T-helper 2 cell treated with Interferon-gamma antibody and Interleukin-4, amounts not matched to agents 5 μg/mL and 100 μg/mL, for 36 hours (primary cell): ENCODE measurements at regions not wholly inside any gene's neighbourhood (a gene's known extent, or its start where the extent isn't known, plus 50 kb on each side); places are given as distances from the start of the nearest gene placed in this dataset.

Experiments
- DNase-seq: peaks from one replicate; pipeline ENCODE4 v3.0.0; 2021; ENCODE audit warnings: low spot score
- H3K27ac Mint-ChIP-seq: one replicate; pipeline ENCODE4 v1.8.0; 2021; ENCODE audit warnings: mild to moderate bottlenecking, mixed read lengths
- H3K27me3 Mint-ChIP-seq: one replicate; pipeline ENCODE4 v1.8.0; 2021; ENCODE audit warnings: low read depth, mixed read lengths
- H3K36me3 Mint-ChIP-seq: one replicate; pipeline ENCODE4 v1.8.0; 2021; ENCODE audit warnings: low read depth, mixed read lengths
- H3K4me1 Mint-ChIP-seq: one replicate; pipeline ENCODE4 v1.8.0; 2021; ENCODE audit warnings: low read depth, mixed read lengths
- H3K4me3 Mint-ChIP-seq: one replicate; pipeline ENCODE4 v1.8.0; 2022; ENCODE audit warnings: mild to moderate bottlenecking, moderate library complexity, mixed read lengths
- H3K9me3 Mint-ChIP-seq: one replicate; pipeline ENCODE4 v1.8.0; 2021; ENCODE audit warnings: mixed read lengths

DNA sequence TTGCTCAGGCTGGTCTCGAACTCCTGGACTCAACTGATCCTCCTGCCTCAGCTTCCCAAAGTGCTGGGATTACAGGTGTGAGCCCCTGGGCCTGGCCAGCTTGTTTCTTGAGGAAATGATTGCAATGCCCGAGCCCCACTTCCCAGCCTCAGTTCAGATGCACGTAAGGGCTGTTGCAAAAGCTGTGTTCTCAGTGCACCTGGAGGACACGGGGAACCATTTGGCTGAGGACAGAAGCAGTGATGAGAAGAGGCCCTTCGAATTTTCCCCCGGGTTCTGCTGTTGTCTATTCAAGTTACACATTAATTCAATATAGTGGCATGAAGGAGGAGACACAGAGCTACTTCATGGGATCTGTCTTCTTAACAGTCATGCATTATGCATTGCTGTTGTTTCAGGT is 78.8 kb upstream of the WDR26 start:
- Mint-ChIP-seq H3K9me3 (no peaks in the 10 kb centered on the region), H3K27ac (no peak overlapping the region), H3K36me3 (no peaks in the 10 kb centered on the region), H3K4me1 (peaks cover 18% of the 10 kb centered on the region), H3K4me3 (no peak overlapping the region), H3K27me3 (no peaks in the 10 kb centered on the region)
- DNase-seq: no peak

DNA sequence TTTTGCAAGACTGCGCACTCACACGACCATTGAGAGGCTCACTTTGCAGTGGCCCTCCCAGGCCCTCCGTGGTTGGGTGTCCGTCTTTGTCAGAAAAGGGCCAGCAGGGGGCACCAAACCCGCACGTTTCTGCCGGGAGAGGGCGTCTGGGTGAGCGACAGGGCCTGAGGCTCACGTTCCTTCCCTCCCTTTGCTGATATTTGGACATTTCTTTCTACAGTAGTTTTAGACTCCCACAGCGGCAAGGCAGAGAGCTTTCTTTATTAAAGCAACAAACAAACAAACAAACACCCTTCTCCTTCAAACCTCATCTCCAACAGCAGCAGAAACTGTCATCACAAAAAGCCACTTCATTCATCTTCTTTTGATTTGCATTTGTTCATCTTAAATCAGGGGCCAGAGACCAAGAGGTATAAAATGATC is 79.2 kb upstream of the WDR26 start:
- no peaks in the 10 kb centered on the region for H3K27me3 Mint-ChIP-seq
- peaks cover 18% of the 10 kb centered on the region for H3K4me1 Mint-ChIP-seq
- H3K9me3 Mint-ChIP-seq: no peaks in the 10 kb centered on the region
- DNase-seq: peak; percentile 75
- no peaks in the 10 kb centered on the region for H3K36me3 Mint-ChIP-seq
- no peak overlapping the region for H3K4me3 Mint-ChIP-seq
- H3K27ac Mint-ChIP-seq: peak overlapping the region; percentile 1

- no peaks in the 10 kb centered on the region for H3K9me3 Mint-ChIP-seq
- H3K27ac Mint-ChIP-seq: no peak overlapping the region
- DNase-seq: no peak
- peaks cover 6% of the 10 kb centered on the region for H3K4me1 Mint-ChIP-seq
- H3K36me3 Mint-ChIP-seq: no peaks in the 10 kb centered on the region
- peaks cover 3% of the 10 kb centered on the region for H3K27me3 Mint-ChIP-seq
- no peak overlapping the region for H3K4me3 Mint-ChIP-seq
These were observed 82.6 kb upstream of the WDR26 start for GRCh38 chr1:224517171-224517570.

GRCh38 chr1:224518528-224518927 is 83.9 kb upstream of the WDR26 start:
- DNase-seq: no peak
- Mint-ChIP-seq H3K27ac (no peak overlapping the region), H3K27me3 (peaks cover 3% of the 10 kb centered on the region), H3K9me3 (no peaks in the 10 kb centered on the region), H3K36me3 (no peaks in the 10 kb centered on the region), H3K4me1 (peaks cover 5% of the 10 kb centered on the region), H3K4me3 (no peak overlapping the region)

DNA sequence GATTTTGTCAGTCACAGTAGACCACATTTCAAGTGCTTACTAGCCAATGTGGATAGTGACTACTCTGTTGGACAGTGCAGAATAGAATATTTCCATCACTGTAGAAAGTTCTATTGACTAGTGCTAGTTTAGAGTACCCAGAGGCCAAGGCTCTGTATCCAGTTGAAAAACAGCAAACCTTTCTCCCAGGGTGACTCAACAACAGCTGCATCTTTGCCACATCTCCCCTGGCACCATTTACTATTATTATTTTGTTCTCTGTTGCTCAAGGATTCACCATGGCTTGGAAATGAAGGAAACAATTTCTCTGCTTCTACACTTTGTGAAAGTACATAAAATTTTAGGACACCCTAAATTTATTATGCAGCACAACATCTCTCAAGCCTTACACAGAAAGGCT is 85.3 kb upstream of the WDR26 start:
- DNase-seq: no peak
- H3K27ac Mint-ChIP-seq: no peak overlapping the region
- no peaks in the 10 kb centered on the region for H3K9me3 Mint-ChIP-seq
- H3K27me3 Mint-ChIP-seq: peaks cover 6% of the 10 kb centered on the region
- H3K4me1 Mint-ChIP-seq: no peaks in the 10 kb centered on the region
- no peaks in the 10 kb centered on the region for H3K36me3 Mint-ChIP-seq
- H3K4me3 Mint-ChIP-seq: no peak overlapping the region

DNA sequence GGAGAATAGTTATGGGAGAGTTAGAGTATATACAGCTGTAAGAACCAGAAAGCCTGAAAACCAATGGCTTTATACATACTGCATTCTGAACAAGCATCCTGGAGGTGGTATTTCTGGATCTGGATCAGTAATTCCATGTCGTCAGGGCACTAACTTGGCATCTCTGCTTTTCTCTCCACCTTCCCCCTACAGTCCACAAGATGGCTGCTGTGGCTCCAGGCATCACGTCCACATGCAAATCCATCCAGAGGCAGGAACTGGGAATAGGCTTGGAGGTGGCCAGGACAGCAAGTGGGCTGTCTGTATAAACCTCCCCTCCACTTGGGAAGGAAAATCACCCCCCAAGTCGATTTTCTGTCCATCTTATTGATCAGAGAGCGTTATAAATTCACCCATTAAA is 86.2 kb upstream of the WDR26 start:
- peaks cover 6% of the 10 kb centered on the region for H3K27me3 Mint-ChIP-seq

DNA sequence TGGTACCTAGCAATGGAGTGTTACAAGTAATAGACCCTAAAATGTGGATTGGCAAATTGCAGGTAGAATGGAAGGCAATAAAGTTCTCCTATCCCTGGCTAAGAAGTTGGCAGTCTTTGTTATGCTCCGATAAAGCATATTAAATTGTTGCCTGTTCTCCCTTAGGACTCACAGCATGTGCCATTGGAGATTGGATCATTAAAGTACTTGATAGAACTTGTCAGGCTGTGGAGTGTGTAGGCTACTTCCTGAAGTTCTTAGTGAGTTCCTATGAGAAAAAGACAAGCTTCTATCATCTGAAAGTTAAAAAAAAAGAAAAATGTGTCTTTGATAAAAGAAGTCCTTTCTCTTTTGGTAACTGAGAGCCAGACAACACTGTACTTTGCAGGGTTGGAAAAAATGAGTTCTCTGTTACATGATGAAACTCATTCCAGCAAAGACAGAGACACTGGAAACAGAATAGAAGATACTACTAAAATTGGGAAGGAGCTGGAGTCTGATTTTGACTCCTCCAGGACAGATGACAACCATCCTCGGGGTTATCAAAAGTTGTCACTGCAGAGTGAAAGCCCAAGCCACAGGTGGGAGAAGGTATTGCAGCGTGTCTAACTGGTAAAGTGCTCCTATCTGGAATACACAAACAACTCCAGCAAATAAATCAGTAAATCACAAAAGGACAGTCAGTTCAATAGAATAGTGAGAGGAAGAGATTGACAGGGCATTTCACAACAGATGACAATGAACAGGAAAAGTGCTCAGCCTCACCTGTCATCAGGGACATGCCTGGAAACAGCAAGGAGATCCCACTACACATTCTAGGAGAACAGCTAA is 87.5 kb upstream of the WDR26 start:
- no peak for DNase-seq
- H3K4me3 Mint-ChIP-seq: no peak overlapping the region
- H3K4me1 Mint-ChIP-seq: no peaks in the 10 kb centered on the region
- H3K27ac Mint-ChIP-seq: no peak overlapping the region
- no peaks in the 10 kb centered on the region for H3K36me3 Mint-ChIP-seq
- H3K27me3 Mint-ChIP-seq: peaks cover 11% of the 10 kb centered on the region
- no peaks in the 10 kb centered on the region for H3K9me3 Mint-ChIP-seq

More for the DNA sequence above, 86.2 kb upstream of the WDR26 start:
- Mint-ChIP-seq H3K4me3 (no peak overlapping the region), H3K27ac (no peak overlapping the region), H3K4me1 (no peaks in the 10 kb centered on the region), H3K9me3 (no peaks in the 10 kb centered on the region), H3K36me3 (no peaks in the 10 kb centered on the region)
- DNase-seq: no peak

DNA sequence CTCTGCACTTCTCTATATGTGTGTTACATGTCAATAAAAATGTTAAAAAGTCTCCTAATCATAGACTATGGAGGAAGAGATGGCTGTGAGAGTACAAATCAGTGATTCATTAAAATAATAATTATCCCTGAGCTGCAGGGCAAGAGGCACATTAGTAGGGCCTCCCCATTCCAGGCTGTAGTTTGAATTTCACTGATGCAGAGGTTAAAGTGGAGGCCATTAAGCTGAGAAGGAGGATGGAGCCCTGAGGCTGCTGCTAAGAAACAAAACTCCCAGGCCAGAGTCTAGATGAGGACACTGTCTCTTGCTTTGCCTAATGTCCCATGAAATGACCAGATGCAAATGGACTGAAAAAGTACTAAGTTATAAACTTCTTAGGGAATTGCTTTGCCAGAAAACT is 89.1 kb upstream of the WDR26 start:
- no peaks in the 10 kb centered on the region for H3K9me3 Mint-ChIP-seq
- DNase-seq: no peak
- no peak overlapping the region for H3K4me3 Mint-ChIP-seq
- peaks cover 11% of the 10 kb centered on the region for H3K27me3 Mint-ChIP-seq
- H3K27ac Mint-ChIP-seq: no peak overlapping the region
- H3K4me1 Mint-ChIP-seq: no peaks in the 10 kb centered on the region
- H3K36me3 Mint-ChIP-seq: no peaks in the 10 kb centered on the region

GRCh38 chr1:224524679-224525078 is 90.1 kb upstream of the WDR26 start:
- Mint-ChIP-seq H3K4me3 (no peak overlapping the region), H3K36me3 (no peaks in the 10 kb centered on the region), H3K27ac (no peak overlapping the region), H3K27me3 (peaks cover 15% of the 10 kb centered on the region), H3K9me3 (no peaks in the 10 kb centered on the region), H3K4me1 (no peaks in the 10 kb centered on the region)
- no peak for DNase-seq

DNA sequence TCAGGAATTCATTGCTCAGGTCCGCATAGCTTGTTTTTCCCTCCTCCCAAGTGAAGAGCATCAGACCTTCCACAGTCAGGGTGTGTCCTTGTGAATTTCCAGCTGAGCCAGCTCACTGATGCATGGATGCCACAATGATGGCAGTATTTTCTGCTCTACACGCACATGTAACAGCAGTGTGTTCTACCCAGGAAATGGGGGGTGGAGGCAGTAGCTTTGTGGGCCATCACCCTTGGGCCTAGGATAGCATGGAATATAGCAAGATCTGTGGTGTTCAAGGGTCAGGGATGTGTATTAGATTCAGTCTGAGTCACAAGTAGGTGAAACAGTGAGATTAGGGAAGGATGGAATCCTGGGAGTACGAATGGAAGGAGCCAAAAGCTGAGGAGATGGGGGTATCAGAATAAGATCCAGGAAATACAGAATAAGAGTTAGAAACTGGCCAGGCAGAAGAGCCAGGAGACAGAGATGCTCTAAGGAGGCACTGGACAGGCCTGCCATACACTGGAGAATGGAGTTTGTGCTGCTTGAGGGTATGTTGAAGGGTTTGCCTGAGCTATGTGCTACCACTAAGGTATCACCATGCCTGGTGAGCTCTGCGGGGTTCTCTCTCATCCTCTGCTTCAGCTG is 90.6 kb upstream of the CNIH3 start:
- H3K4me3 Mint-ChIP-seq: no peak overlapping the region
- no peaks in the 10 kb centered on the region for H3K4me1 Mint-ChIP-seq
- H3K27ac Mint-ChIP-seq: no peak overlapping the region
- peaks cover 14% of the 10 kb centered on the region for H3K27me3 Mint-ChIP-seq
- no peak for DNase-seq
- H3K36me3 Mint-ChIP-seq: no peaks in the 10 kb centered on the region
- no peaks in the 10 kb centered on the region for H3K9me3 Mint-ChIP-seq

DNA sequence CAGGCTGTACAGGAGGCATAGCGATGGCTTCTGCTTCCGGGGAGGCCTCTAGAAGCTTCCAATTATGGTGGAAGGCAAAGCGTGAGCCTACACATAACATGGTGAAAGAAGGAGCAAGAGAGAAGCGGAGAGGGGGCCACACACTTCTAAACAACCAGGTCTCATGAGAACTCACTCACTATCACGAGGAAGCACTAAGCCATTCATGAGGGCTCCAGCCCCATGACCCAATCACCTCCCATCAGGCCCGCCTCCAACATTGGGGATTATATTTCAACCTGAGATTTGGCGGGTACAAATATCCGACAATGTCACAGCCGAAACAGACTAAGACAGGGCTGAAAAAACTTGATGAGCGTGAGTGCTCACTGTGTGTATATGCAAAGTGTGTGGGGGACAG is 89.3 kb upstream of the CNIH3 start:
- no peaks in the 10 kb centered on the region for H3K36me3 Mint-ChIP-seq
- H3K4me1 Mint-ChIP-seq: no peaks in the 10 kb centered on the region
- H3K4me3 Mint-ChIP-seq: no peak overlapping the region
- no peak for DNase-seq
- no peaks in the 10 kb centered on the region for H3K9me3 Mint-ChIP-seq
- no peak overlapping the region for H3K27ac Mint-ChIP-seq
- H3K27me3 Mint-ChIP-seq: peaks cover 11% of the 10 kb centered on the region

- no peaks in the 10 kb centered on the region for H3K4me1 Mint-ChIP-seq
- no peak for DNase-seq
- no peaks in the 10 kb centered on the region for H3K9me3 Mint-ChIP-seq
- peaks cover 20% of the 10 kb centered on the region for H3K27me3 Mint-ChIP-seq
- H3K27ac Mint-ChIP-seq: no peak overlapping the region
- no peaks in the 10 kb centered on the region for H3K36me3 Mint-ChIP-seq
- H3K4me3 Mint-ChIP-seq: no peak overlapping the region
These were observed 87.2 kb upstream of the CNIH3 start for GRCh38 chr1:224528900-224529299.

- Mint-ChIP-seq H3K27ac (no peak overlapping the region), H3K36me3 (no peaks in the 10 kb centered on the region), H3K9me3 (no peaks in the 10 kb centered on the region), H3K27me3 (peaks cover 21% of the 10 kb centered on the region), H3K4me3 (no peak overlapping the region), H3K4me1 (no peaks in the 10 kb centered on the region)
- DNase-seq: no peak
These were observed 86.3 kb upstream of the CNIH3 start for GRCh38 chr1:224529844-224530243.

DNA sequence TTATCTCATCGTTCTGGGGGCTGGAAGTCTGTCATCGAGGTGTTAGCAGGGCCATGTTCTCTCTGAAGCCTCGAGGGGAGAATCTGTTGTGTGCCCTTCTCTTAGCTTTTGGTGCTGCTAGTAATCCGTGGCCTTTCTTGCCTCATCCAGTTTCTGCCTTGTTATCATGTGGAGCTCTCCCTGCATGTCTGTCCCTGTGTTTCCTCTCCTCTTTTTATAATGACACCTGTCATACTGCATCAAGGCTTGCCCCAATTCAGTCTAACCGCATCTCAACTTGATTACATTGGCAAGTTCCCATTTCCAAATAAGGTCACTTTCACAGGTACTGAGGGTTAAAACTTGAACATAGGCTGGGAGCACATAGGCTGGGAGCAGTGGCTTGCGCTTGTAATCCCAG is 82.6 kb upstream of the CNIH3 start:
- Mint-ChIP-seq H3K9me3 (no peaks in the 10 kb centered on the region), H3K4me1 (no peaks in the 10 kb centered on the region), H3K4me3 (no peak overlapping the region), H3K27ac (no peak overlapping the region), H3K27me3 (peaks cover 32% of the 10 kb centered on the region), H3K36me3 (no peaks in the 10 kb centered on the region)
- no peak for DNase-seq

DNA sequence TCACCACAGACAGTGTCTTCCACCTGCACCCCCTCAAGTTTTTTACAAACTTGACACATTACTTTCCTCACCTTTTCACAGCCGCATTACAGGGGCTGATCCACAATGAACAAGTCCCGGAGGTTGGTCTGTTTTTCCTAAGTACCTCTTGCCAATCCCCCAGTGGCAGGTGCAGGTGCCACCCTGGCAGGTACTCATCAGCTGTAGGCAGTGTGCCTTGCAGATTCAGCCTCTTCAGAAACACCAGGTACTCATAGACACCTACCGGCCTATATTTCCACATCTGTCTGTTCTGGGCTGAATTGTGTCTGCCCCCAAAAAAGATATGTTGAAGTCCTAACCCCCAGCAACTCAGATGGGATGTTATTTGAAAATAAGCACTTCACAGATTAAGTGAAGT is 81.4 kb upstream of the CNIH3 start:
- Mint-ChIP-seq H3K4me3 (no peak overlapping the region), H3K27me3 (peaks cover 33% of the 10 kb centered on the region), H3K36me3 (no peaks in the 10 kb centered on the region), H3K27ac (no peak overlapping the region), H3K9me3 (no peaks in the 10 kb centered on the region), H3K4me1 (no peaks in the 10 kb centered on the region)
- DNase-seq: no peak
